GM10266 (cell line): ENCODE measurements at regions not wholly inside any gene's neighbourhood (a gene's known extent, or its start where the extent isn't known, plus 50 kb on each side); places are given as distances from the start of the nearest gene placed in this dataset.

Experiments used
- DNase-seq: peaks from one replicate; pipeline ENCODE4 v3.0.0; 2012; ENCODE audit errors: extremely low spot score
- TF ChIP-seq, protein P1 (sequence below): IDR thresholded peaks from 2 replicates; pipeline ENCODE4 v1.5.1; 2012; ENCODE audit warnings: mild to moderate bottlenecking, low read depth; ENCODE audit not compliant: control insufficient read depth, insufficient read depth; ENCODE audit errors: missing control alignments

GRCh38 chr10:113434950-113435349 lies 117.9 kb upstream of the HABP2 start:
- TF ChIP-seq, protein P1, sequence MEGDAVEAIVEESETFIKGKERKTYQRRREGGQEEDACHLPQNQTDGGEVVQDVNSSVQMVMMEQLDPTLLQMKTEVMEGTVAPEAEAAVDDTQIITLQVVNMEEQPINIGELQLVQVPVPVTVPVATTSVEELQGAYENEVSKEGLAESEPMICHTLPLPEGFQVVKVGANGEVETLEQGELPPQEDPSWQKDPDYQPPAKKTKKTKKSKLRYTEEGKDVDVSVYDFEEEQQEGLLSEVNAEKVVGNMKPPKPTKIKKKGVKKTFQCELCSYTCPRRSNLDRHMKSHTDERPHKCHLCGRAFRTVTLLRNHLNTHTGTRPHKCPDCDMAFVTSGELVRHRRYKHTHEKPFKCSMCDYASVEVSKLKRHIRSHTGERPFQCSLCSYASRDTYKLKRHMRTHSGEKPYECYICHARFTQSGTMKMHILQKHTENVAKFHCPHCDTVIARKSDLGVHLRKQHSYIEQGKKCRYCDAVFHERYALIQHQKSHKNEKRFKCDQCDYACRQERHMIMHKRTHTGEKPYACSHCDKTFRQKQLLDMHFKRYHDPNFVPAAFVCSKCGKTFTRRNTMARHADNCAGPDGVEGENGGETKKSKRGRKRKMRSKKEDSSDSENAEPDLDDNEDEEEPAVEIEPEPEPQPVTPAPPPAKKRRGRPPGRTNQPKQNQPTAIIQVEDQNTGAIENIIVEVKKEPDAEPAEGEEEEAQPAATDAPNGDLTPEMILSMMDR = no peak
- DNase-seq = no peak

DNA sequence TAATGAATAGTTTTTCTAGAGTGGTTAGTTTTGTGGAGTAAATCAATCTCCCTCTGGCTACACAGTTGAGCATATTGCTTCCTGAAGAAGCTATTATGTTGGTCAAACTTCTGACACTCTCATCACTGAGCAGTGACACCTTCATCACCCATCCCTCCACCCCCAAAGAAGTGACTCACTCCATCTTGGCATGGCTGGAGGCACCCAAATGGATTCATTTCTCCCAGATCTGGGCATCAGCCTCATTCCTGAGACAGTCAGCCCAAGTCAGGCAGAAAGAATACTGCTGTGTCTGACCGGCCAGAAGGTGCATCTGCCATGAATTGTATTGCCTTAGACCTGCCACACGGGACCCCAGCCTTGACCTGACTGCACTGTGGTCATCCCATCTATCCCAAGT lies 117.0 kb upstream of the HABP2 start:
- TF ChIP-seq, protein P1 = no peak
- no peak for DNase-seq

DNA sequence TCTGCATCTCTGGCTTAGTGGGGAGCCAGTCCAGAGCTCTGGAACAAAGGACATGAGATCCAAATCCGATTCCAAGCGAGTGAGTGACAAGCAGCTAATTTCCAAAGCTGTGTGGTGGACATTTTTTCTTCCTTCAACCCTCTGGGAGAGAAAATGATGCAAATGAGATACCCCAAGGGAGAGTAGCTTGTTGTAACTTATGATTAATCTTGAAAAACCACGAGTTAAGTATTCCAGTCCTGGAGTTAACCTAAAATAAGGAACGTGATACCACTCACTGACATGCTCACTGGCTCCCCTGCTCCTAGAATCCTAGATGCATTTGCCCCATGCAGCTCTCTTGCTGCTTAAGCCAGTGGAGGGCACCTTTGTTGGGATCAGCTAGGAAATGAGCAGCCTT lies 116.0 kb upstream of the HABP2 start:
- TF ChIP-seq, protein P1 = no peak
- no peak for DNase-seq

DNA sequence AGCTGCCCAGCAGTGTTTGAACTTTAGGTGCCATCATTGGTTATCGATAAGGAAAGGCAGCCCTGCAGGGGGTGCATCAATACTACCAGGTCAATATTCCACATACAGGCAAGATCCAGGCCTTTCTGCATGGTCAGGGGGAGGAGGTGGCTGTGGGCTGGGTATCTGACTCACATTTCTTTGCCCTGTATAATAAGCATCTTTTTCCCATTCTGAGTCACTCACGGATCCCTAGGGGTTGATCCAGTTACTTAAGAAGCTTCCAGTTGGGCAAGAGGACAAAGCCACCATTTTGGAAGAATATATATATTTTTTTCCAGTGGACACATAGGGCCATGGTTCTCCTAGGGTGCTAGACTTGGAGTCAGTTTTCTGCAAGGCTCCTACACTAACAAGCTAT lies 114.2 kb upstream of the HABP2 start:
- DNase-seq = no peak
- TF ChIP-seq, protein P1 = no peak

DNA sequence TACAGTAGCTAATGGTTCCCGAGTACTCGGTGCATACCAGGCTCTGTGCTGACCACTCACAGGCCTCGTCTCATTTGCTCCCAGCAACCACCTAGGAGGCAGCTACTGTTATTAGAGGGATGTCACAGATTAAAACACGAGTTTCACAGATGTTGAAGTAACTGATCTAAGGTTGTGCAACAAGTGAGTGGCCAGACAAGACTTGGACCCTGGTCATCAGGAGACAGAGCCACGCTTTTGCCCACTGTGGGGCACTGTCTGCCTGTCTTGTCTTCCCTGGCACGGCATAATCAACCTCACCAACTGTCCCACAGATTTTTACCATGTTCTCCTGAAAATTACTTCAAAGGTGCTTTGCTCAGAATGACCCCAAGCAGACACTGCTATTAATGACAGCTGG lies 111.6 kb upstream of the HABP2 start:
- no peak for DNase-seq
- TF ChIP-seq, protein P1 = no peak

- TF ChIP-seq, protein P1 = no peak
- DNase-seq = no peak
These were observed 111.1 kb upstream of the HABP2 start for GRCh38 chr10:113441686-113442270.

GRCh38 chr10:113442336-113442735 lies 110.5 kb upstream of the HABP2 start:
- TF ChIP-seq, protein P1 = no peak
- no peak for DNase-seq
